ENCODE measurements at regions not wholly inside any gene's neighbourhood (a gene's known extent, or its start where the extent isn't known, plus 50 kb on each side); places are given as distances from the start of the nearest gene placed in this dataset.

DNA sequence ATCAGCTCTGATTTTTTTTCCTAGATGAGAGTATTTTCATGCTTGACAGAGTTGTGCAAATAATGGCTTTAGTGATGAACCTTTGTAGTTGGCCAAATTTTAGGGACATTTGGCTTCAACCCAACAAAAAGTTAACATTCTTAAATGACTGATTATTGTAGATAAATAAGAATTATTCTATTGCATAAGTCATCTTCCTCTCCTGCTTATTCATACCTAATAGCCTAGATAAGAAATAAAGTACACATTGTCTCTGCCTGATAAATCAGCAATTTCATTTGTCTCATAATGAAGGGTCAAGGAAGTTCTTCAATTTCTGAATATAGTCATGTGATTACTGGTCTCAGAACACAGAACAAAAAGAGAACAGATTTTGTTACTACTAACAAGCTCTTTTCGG is 428.9 kb upstream of the IL12A start:
- TF ChIP-seq, protein P1, sequence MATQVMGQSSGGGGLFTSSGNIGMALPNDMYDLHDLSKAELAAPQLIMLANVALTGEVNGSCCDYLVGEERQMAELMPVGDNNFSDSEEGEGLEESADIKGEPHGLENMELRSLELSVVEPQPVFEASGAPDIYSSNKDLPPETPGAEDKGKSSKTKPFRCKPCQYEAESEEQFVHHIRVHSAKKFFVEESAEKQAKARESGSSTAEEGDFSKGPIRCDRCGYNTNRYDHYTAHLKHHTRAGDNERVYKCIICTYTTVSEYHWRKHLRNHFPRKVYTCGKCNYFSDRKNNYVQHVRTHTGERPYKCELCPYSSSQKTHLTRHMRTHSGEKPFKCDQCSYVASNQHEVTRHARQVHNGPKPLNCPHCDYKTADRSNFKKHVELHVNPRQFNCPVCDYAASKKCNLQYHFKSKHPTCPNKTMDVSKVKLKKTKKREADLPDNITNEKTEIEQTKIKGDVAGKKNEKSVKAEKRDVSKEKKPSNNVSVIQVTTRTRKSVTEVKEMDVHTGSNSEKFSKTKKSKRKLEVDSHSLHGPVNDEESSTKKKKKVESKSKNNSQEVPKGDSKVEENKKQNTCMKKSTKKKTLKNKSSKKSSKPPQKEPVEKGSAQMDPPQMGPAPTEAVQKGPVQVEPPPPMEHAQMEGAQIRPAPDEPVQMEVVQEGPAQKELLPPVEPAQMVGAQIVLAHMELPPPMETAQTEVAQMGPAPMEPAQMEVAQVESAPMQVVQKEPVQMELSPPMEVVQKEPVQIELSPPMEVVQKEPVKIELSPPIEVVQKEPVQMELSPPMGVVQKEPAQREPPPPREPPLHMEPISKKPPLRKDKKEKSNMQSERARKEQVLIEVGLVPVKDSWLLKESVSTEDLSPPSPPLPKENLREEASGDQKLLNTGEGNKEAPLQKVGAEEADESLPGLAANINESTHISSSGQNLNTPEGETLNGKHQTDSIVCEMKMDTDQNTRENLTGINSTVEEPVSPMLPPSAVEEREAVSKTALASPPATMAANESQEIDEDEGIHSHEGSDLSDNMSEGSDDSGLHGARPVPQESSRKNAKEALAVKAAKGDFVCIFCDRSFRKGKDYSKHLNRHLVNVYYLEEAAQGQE (IDR thresholded peaks at IDR 0.05; ENCODE audit: borderline replicate concordance): no peak
- no peak for TF ChIP-seq POLR2AphosphoS5 (IDR thresholded peaks at IDR 0.05)
- no peak for TF ChIP-seq SMC3 (conservative IDR thresholded peaks at IDR 0.05; ENCODE audit: poor library complexity)
- TF ChIP-seq, protein P2, sequence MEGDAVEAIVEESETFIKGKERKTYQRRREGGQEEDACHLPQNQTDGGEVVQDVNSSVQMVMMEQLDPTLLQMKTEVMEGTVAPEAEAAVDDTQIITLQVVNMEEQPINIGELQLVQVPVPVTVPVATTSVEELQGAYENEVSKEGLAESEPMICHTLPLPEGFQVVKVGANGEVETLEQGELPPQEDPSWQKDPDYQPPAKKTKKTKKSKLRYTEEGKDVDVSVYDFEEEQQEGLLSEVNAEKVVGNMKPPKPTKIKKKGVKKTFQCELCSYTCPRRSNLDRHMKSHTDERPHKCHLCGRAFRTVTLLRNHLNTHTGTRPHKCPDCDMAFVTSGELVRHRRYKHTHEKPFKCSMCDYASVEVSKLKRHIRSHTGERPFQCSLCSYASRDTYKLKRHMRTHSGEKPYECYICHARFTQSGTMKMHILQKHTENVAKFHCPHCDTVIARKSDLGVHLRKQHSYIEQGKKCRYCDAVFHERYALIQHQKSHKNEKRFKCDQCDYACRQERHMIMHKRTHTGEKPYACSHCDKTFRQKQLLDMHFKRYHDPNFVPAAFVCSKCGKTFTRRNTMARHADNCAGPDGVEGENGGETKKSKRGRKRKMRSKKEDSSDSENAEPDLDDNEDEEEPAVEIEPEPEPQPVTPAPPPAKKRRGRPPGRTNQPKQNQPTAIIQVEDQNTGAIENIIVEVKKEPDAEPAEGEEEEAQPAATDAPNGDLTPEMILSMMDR (IDR thresholded peaks at IDR 0.05; ENCODE audit: poor library complexity, severe bottlenecking): no peak
- TF ChIP-seq MXI1 (conservative IDR thresholded peaks at IDR 0.05; ENCODE audit: poor library complexity, severe bottlenecking): no peak
- no peak for TF ChIP-seq EP300 (conservative IDR thresholded peaks at IDR 0.05; ENCODE audit: poor library complexity, severe bottlenecking)
- TF ChIP-seq TAF1 (IDR thresholded peaks at IDR 0.05; ENCODE audit: low read depth): no peak
- TF ChIP-seq EZH2 (IDR thresholded peaks at IDR 0.05; ENCODE audit: borderline replicate concordance, insufficient read depth, low read length, poor library complexity, severe bottlenecking): no peak
- no peak for TF ChIP-seq RAD21 (conservative IDR thresholded peaks at IDR 0.05)
- H3K9me3 ChIP-seq (ENCODE audit: low read length): no peaks in the 10 kb centered on the region
- H3K36me3 ChIP-seq (ENCODE audit: insufficient read depth, low read length): no peaks in the 10 kb centered on the region
- H3K9me2 ChIP-seq (ENCODE audit: insufficient read depth, low read length): no peaks in the 10 kb centered on the region
- H3K9ac ChIP-seq (ENCODE audit: low read length): no peak overlapping the region
- H3K27ac ChIP-seq (ENCODE audit: low read length): no peak overlapping the region
- H3K4me3 ChIP-seq (ENCODE audit: low read length): no peak overlapping the region
- no peaks in the 10 kb centered on the region for H3K79me2 ChIP-seq (replicated peaks; ENCODE audit: insufficient read depth, low read length)
- no peak overlapping the region for H2AFZ ChIP-seq (ENCODE audit: low read depth, low read length)
- H3K4me2 ChIP-seq (ENCODE audit: low read length): no peak overlapping the region
- no peaks in the 10 kb centered on the region for H3K27me3 ChIP-seq (ENCODE audit: insufficient read depth, low read depth, low read length)
- no peaks in the 10 kb centered on the region for H4K20me1 ChIP-seq (ENCODE audit: insufficient read depth)
- H3F3A ChIP-seq (ENCODE audit: insufficient read depth, low read length, poor library complexity, severe bottlenecking): no peaks in the 10 kb centered on the region

DNA sequence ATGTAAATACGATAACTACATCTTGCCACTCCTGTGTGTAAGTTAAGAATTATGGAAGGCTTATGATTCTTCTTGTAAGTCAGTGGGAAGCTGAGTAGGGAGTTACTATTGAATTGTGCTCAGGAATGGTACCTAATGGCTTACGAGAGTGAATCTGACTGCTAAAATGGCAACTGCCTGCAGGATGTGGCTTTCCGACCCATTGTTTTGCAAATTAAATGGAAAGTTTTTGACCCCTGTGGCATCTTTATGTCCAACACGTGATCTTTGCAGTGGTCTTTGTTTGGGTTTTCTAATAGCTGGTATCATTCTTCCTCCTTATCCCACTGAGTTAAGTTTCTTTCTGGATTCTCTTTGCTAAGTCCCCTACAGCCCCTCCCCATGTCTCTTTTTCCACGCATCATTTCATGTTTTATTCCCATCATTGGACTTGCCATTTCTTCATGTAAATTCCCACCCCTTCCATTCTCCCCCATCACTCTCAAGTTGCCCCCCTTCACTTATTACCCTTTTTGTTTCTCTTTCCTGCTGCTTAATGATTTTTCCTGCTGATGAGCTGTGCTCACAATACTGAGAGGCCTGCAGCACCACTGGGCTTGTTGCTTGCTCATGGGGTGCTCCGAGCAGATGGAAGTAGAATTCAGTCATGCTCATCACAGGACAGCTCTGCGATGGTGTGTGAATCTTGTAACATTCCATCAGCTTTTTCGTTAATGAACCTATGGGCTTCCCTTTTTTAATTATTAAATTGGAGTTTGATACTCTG is 428.2 kb upstream of the IL12A start:
- Histone ChIP-seq H3K36me3 (ENCODE audit: insufficient read depth, low read length) (no peaks in the 10 kb centered on the region), H2AFZ (ENCODE audit: low read depth, low read length) (no peak overlapping the region), H3F3A (ENCODE audit: insufficient read depth, low read length, poor library complexity, severe bottlenecking) (no peaks in the 10 kb centered on the region), H3K9me3 (ENCODE audit: low read length) (no peaks in the 10 kb centered on the region), H3K9me2 (ENCODE audit: insufficient read depth, low read length) (no peaks in the 10 kb centered on the region), H3K9ac (ENCODE audit: low read length) (no peak overlapping the region), H4K20me1 (ENCODE audit: insufficient read depth) (no peaks in the 10 kb centered on the region), H3K4me2 (ENCODE audit: low read length) (no peak overlapping the region), H3K79me2 (replicated peaks; ENCODE audit: insufficient read depth, low read length) (no peaks in the 10 kb centered on the region), H3K27me3 (ENCODE audit: insufficient read depth, low read depth, low read length) (no peaks in the 10 kb centered on the region), H3K4me3 (ENCODE audit: low read length) (no peak overlapping the region), H3K27ac (ENCODE audit: low read length) (no peak overlapping the region)
- TF ChIP-seq EZH2 (IDR thresholded peaks at IDR 0.05; ENCODE audit: borderline replicate concordance, insufficient read depth, low read length, poor library complexity, severe bottlenecking) (no peak), SMC3 (conservative IDR thresholded peaks at IDR 0.05; ENCODE audit: poor library complexity) (no peak), MXI1 (conservative IDR thresholded peaks at IDR 0.05; ENCODE audit: poor library complexity, severe bottlenecking) (no peak), TAF1 (IDR thresholded peaks at IDR 0.05; ENCODE audit: low read depth) (no peak), POLR2AphosphoS5 (IDR thresholded peaks at IDR 0.05) (no peak), RAD21 (conservative IDR thresholded peaks at IDR 0.05) (no peak), EP300 (conservative IDR thresholded peaks at IDR 0.05; ENCODE audit: poor library complexity, severe bottlenecking) (no peak)
- TF ChIP-seq, protein P2 (IDR thresholded peaks at IDR 0.05; ENCODE audit: poor library complexity, severe bottlenecking): no peak

Data from neural cell (in vitro differentiated cells).